GM20431 (cell line): ENCODE measurements at regions not wholly inside any gene's neighbourhood (a gene's known extent, or its start where the extent isn't known, plus 50 kb on each side); places are given as distances from the start of the nearest gene placed in this dataset.

ENCODE experiments used
- in situ Hi-C: fragments of 300-500 bp; cut with MseI, MboI; formaldehyde crosslinking; loops from one replicate; pipeline ENCODE4 v1.15.0; 2020; ENCODE audit warnings: low sequenced_read_pairs; ENCODE audit not compliant: unreplicated experiment

DNA sequence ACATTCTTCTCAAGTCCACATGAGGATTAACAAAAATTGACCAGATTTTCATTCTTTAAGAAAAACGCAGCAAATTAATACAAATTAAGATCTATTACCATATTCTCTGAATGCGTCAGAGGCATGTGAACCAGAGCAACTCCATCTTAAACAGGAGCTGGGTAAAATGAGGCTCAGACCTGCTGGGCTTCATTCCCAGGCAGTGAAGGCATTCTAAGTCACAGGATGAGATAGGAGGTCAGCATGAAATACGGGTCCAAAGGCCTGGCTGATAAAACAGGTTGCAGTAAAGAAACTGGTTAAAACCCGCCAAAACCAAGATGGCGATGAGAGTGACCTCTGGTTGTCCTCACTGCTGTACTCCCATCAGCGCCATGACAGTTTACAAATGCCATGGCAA is 217.6 kb downstream of the RDH14 start:
- in situ Hi-C loops = no loop called here

DNA sequence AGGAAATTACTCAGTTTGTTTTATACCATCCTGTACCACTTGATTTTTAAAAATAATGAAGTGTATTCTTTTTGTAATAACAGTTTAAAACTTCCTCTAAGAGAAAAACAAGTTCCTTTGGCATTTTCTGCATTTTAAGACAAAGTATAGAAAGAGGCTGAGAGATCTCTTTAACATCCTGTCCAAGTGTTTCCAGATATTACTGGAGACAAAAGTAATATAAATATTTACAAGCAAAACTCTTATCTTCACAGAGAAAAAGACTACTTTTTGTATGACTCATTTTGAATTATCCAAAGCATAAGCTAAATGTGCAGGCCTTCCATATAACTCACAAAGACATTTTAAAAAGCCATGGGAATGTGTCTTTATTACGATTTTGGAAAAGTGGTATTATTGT is 221.1 kb downstream of the RDH14 start:
- in situ Hi-C loops = no loop called here

DNA sequence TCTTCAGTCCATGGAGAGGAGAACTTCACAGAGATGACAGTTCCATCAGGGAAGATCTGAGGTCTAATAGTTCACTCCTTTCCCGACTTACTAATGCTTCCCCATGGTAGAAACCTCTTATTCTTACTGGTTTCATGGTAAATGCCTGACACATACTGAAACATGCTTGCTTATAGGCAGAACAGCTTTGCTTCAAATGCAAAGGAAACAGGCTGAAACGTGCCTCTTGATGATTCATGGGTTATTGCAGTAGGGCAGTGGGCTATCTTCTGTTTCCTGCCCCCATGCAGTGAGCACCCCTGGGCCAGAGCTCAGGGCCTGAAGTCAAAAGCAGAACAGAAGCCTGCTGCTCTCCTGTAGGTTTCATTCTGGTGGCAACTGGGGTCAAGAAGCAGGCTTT is 223.5 kb downstream of the RDH14 start:
- in situ Hi-C loops = no loop called here

DNA sequence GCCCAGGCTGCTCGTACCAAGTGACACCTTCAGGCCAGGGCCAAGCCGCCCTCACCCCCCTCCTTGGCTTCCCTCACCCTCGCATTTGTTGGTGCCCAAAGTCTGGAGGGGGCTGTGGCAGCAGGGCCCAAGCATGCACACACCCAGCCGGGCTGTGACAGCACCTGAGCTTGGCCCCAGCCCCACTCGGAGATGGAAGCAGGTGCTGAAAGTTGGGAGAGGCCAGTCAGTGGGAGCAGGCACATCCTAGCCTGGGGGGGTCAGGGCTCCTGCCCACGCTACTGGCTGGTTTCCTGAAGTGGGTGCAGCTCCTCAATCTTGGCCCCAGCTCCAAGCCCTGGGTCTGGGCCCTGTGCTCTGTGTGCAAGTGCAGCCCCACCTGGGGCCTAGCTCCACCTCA is 228.0 kb downstream of the RDH14 start:
- in situ Hi-C loops = no loop called here

DNA sequence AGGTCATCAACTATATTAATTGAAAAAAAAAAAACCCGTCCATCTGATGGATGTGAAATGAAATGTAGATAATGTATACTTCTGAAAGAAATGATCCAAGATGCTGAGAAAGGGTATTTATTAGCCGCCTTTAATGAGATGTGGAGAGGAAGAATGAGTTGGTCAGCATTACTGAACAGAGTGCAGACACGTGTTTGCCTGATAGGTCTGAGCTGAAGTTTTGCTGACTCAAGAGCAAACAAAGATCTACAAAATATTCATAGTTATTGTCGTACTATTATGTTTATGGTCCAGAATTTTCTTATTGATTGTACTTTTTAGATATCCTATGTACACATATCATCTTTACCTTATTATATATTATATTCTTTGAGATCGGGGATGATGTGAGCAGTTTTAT is 235.3 kb downstream of the RDH14 start:
- in situ Hi-C loops = no loop called here

DNA sequence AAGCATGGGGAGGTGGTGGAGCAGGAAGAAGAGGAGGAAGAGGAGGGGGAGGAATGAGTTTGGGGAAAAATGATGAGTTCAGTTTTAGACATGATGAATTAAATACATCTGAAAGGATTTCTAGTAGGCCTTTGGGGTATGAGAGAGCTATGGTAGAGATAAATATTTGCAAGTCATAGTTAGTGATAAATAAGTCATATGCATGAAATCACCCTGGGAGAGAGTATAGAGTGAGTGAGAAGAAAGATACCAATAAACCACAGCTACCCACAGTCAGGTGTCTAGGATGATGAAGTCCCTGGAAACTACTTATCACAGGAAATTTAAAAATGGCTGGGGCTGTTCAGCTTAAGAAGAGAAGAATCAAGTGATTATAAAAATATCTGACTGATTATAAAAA is 240.5 kb downstream of the RDH14 start:
- in situ Hi-C loops = no loop called here

DNA sequence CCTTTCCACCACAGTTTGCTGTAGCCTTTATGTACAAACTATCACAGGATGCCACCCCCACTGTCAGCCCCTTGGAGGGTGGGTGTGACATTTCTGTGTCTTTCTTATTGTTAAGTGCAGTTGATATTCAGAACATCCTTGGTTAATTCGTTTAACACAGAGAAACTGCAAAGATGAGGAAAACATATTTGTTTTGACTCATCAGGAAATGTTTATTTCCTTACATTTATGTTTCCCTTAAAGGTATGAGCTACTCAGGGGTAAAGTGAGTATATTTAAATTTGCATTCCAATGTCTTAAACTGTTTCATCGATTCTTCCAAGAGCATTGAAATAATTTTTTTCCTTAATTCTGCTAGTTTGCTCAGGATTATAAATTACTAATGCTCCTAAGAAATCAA is 243.4 kb downstream of the RDH14 start:
- in situ Hi-C loops = no loop called here

DNA sequence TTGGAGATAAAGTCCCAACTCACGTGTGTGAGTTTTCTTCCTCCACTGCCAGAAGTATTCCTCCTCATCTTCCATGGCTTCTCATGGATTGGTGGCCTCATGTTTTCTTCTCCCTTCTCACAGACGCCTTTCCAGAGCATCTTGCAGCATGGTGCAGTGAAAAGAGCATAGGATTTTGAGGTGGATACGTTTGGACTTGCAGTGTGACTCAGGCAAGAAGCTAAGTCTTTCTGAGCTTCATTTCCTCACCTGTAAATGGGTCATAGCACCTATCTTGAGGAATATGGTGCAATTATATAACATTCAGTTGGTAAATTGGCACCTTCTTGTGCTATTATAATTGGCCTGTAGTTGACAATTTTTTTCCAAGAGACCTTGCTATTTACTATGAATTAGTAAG is 247.6 kb downstream of the RDH14 start:
- in situ Hi-C loops = no loop called here

DNA sequence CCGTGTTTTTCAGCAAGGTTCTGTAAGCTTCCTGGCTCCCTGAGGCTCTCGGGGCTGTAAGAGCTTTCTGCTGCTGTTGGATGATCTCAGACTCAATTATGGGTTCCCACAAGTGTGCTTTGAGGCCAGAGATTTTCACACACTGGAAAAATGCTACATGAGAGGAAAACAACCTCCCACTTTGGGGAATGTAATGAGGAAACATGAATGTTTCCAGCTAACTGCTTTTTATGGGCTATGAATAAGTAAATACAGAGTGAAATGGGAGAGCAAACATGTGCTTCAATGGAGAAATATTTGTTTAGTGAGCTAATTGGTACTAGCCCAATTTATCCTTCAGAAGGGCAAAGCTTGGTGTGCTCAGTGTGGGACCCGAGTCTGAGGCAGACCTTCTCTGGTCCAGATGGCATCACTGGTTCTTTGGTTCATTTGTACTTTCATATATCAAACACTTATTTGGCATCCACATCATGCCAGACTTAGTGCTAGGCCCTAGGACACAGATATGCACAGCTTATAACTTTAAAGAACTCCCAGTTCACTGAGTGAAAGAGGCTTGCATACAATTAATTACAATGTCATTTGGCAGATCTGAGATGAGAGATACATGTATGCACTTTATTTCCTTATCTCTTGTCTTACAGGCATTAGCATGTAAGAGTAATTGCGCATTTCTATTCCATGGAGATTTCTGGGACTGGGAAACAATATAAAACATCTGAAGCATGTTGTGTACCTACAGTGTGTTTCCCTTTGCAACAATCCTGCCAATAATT is 248.8 kb downstream of the RDH14 start:
- in situ Hi-C loops = no loop called here

DNA sequence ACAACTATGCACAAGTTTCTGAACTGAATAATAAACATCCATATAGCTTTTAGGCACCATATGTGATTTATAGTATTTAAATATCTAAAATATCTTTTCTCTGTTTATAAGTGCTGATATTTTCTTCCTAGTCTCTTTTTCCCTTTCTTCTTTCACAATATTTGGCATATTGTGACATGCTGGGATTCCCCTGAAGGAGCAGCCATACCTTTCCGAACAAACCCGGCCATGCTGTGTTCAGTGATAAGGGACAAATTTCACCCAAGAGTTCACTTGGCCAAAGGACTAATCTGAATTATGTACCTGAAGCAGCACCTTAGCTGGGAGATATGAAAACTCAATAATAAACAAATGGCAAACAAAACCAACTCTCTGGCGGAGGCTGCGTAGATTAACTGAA is 250.8 kb downstream of the RDH14 start:
- in situ Hi-C loops = no loop called here

DNA sequence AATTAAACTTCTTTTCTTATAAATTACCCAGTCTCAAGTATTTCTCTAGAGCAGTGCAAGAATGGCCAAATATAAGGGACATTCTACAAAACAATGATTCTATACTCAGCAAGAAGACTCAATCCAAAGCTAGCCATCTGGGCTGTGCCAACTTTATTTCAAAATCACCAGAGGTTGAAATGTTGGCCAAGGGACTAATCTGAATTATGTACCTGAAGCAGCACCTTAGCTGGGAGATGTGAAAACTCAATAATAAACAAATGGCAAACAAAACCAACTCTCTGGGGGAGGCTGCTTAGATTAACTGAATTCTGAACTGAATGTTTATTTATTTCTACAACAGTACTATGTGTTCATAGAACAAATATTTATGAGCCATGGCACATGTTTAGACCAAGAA is 251.3 kb downstream of the RDH14 start:
- in situ Hi-C loops = no loop called here

DNA sequence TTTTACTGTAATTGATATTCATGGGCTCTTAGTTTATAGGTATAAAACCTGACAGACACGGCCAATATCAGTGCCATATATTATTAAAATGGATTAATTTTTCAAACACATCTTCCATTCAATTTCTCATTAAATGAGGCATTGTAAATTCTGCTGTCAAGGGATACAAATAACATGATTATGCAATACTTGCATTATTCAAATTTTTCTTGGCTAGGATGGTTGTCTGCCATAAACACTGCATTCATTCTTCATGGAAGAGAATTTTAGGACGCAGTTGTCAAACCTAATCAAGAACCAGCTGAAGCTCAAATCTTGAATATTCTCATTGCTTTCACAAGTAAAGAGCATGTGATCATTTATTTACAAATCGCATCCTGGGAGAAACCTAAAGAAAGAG is 255.6 kb downstream of the RDH14 start:
- in situ Hi-C loops = no loop called here

DNA sequence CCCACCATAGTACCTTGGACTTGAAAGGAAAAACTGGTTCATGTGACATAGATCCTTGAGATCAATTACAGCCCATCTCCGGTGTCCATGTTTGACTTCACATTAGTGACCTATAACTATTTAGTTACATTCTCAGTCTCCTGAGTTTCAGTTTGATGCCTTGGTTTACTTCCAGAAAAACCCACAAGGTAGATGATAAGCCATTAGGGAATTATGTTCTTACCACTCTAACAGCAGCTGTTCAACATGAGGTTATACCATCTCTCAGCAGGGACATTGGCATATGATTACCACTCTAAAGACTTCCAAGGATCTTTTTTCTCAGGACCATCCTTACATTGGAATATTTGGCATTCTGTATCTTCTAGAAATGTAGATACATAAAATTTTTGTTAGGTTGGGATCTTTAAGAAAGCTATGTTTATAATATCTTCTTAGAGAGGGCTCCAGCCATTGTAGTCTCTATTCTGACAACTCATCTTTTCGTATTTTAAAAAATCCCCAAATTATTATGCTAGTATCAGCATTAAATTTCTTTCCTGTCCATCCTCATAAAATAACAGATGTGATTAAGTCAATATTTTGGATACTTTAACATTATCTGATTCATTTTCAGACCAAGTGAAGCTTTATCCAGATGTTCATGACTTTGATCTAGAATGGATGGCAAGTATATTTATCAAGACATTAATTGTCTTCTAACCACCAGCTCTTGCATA is 258.9 kb downstream of the RDH14 start:
- in situ Hi-C loops = no loop called here

DNA sequence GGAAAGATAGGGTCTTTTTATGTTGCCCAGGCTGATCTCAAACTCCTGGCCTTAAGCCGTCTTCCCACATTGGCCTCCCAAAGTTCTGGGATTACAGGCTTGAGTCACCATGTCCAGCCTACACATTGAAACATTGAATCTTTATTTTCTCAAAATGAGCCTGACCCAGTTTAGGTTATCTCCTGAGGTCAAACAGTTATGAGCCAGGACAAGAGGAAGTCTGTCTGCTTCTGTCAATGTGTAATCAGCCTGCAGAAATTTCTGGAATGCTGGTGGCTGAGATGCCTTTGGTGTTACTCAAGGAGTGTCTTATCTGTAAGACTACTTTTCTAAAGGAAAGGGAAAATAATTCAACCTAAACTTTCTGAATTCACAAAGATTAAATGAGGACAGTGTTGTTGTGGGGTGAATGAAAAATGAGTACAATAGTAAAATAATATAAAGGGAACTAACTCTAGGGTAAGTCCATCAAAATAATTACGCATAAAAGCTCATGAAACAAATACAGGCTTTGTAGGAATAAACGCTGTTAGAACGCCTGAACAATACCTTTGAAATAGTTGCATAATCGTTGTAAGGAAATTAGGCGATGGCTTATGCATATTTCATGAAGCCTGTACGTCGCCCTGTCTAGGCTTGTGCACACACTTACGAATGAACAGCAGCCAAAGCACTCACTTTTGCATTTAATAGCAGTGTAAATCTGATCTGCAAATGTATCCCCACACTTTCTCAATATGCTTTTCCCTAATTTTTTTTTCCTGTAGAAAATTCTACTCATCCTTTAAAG is 260.8 kb downstream of the RDH14 start:
- in situ Hi-C loops = no loop called here

DNA sequence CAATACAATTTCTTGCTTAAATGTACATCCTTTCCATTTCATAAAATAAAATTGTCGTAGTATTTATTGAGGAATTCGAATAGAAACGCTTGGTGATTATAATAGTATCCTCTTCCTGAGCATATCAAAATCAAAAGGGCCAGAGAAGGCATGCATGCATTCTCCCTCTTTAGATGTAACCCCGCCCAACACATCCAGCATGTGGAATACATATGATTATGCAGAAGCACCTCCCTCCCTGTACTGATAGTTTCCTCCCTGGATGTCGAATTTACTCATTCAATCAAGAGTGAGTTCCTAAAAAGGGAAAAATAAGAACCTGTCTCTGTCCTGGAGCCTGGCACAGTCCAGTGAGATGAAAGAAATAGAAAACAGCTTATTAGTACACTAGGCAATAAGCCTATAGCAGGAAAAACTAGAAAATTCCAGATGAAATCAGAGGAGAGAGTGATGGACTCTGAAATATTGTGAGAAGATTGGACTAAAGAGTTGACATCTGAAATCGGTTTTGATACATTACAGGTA is 262.9 kb downstream of the RDH14 start:
- in situ Hi-C loops = no loop called here

DNA sequence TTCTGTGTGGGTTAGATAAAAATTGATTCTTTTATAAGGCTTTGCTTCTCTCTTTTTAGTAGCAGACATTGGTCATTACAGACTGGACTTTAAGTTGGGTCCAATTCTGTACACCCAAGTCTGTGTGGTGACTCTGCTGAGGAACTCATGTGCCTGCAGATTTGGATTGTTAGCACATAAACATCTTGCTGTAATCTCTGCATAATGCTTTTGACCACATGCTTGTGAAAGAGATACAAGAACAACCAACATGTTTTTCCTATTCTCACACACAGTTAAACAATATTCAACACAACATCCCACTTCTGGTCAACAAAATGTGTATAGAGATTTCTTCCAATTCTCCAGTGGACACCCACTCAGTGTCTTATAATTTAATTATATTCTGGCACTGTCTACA is 270.1 kb downstream of the RDH14 start:
- in situ Hi-C loops = no loop called here

DNA sequence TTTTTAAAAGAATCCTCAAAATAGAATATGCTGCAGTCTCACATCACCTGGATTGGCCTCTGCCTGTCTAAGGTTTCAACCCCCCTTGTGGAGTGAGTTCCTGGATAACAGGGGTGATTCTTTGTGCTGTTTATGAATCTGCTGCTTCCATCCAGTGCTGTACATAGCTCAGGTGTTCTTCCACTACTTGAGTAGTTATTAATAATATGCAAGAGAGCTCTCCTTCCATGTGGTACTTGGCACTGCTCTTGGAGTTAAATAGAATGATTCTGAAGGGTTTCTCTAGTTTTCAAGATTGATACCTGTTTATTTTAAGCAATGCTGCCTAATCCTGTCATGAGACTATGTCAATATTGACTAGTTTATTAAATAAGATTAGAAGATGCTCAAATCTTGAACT is 273.6 kb downstream of the RDH14 start:
- in situ Hi-C loops = no loop called here

DNA sequence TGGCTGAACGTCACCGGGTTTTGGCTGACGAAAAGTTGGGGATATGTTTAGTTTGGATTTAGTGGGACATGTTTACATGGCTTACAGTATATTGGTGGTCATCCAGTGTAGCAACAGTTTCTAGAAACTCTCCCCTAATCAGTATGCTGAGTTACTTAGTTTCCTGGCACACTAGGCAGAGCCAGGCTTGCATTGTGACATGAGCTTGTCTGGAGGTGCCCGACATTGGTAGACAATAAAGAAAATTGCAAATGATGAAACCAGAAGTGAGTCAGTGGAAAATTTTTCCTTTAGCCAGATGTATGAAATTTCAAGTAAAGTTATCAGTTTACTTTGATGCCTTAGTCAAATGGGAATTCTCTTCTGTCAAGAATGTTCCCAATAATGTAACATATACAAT is 276.1 kb downstream of the RDH14 start:
- in situ Hi-C loops = no loop called here

DNA sequence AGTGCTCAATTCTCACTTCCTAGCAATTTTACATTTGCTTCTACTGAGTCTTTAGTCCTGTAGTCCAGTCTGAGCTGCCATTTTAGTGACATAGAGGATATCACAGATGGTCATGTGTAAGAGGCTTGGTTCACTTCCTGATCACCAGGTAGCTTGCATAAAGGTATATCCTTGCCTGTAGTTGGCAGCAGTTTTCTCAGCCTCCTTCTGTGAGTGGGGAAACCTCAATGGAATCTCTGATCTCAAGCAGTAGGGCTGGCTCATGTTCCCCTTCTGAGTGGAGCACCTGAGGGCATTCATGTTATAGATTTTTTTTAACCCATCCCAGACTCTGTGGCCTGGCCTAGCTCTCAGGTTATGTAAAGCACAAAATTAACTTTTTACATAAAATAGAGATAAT is 278.4 kb downstream of the RDH14 start:
- in situ Hi-C loops = no loop called here

DNA sequence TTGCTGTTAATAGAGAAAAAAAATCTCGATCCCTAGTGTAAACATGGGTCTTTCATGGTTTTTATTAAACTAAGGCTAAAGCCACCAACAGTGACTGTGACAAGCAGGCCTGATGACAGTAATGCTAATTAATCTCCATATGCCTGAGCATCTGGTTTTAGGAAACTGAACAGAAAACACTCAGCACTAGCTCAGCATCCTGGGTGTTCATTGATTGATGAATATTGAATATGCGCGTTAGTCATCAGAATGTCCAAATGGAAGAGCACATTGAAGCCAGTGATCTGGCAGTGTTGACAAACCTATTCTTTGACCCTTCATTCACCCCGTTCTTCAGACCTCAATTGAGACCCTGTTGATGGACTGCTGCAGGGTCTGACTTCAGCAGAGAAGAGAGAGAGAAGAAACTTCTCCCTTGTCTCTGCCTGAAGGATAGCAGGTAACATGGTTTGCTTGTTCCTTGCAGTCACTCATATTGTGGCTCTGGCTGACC is 283.8 kb downstream of the RDH14 start:
- in situ Hi-C loops = no loop called here

DNA sequence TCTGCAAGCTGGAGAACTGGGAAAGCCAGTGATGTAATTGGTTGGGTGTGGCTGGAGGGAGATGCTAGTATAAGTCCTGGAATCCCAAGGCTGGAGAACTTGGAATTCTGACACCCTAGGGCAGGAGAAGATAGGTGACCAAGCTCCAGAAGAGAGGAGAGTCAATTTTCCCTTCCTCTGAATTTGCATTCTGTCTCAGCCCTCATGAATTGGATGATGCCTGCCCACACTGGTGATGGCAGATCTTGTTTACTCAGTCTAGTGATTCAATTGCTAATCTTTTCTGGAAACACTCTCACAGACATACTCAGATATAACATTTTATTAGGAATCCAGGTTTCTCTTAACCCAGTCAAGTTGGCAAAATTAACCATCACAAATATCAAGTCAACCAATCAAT is 287.2 kb downstream of the RDH14 start:
- in situ Hi-C loops = no loop called here
